GM10248 (cell line): ENCODE measurements at regions not wholly inside any gene's neighbourhood (a gene's known extent, or its start where the extent isn't known, plus 50 kb on each side); places are given as distances from the start of the nearest gene placed in this dataset.
"Not testable (repeated sequence)": the region's sequence is repeated elsewhere in the genome, so short reads cannot be mapped to it uniquely, and the experiment has no call there.

Experiments used
- CTCF ChIA-PET: fragments of 300-600 bp; sonication (Branson Sonifier 250); formaldehyde crosslinking; extraction: SDS; loops from one replicate; lab custom pipeline; 2021; ENCODE audit warnings: antibody characterized with exemption; lab: Yijun Ruan, JAX
- POLR2A ChIA-PET: fragments of 350-650 bp; sonication (Branson Sonifier 250); formaldehyde crosslinking; extraction: SDS; loops from one replicate; lab custom pipeline; 2020; ENCODE audit warnings: antibody characterized with exemption; lab: Yijun Ruan, JAX
- DNase-seq: peaks from one replicate; pipeline ENCODE4 v3.0.0; 2012; ENCODE audit errors: extremely low spot score
- CTCF ChIP-seq: IDR thresholded peaks from 2 replicates; pipeline ENCODE4 v1.5.1; 2012; ENCODE audit warnings: mild to moderate bottlenecking, low read depth; ENCODE audit errors: extremely low read depth, missing control alignments, control extremely low read depth

DNA sequence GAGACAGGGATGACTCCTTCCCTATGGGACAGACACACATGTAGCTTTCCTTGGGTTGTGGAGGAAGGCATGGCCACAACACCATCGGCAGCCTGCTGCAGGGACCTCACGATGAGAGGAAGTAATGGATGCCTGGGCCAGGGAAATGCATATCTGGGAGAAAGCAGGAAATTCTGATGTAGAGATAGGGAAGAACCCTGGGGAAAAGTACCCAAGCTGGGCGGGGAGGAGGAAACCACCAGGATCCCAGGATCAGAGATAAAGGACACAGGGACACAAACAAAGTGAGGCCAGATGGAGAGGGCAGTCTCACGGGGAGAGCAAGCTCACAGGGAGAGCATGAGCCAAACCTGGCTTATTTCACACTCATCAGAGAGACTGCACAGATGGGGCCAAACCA lies 294.7 kb upstream of the TEKT4 start:
- CTCF ChIA-PET, POLR2A ChIA-PET, DNase-seq: not testable (repeated sequence)

GRCh38 chr2:94577160-94577559 lies 294.1 kb upstream of the TEKT4 start:
- POLR2A ChIA-PET, DNase-seq, CTCF ChIA-PET: not testable (repeated sequence)

DNA sequence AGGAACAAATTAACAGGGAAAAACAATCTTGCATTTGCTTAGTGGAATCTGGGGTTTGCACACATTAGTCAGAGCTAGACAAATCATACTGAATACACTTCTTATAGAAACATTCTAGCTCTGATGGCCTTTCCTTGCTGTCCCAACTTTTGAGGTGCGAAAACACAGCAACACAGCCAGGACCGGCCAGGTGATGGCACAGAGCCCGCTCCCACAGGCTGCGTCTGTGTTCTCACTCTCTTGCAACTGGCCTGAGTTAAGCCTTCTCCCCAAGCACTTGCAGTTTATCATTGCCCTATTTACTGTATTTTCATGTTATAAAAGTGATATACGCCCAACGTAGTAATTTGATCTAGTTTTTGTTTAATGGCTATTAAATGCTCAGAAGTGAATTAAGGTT lies 292.0 kb upstream of the TEKT4 start:
- DNase-seq, POLR2A ChIA-PET, CTCF ChIA-PET: not testable (repeated sequence)

DNA sequence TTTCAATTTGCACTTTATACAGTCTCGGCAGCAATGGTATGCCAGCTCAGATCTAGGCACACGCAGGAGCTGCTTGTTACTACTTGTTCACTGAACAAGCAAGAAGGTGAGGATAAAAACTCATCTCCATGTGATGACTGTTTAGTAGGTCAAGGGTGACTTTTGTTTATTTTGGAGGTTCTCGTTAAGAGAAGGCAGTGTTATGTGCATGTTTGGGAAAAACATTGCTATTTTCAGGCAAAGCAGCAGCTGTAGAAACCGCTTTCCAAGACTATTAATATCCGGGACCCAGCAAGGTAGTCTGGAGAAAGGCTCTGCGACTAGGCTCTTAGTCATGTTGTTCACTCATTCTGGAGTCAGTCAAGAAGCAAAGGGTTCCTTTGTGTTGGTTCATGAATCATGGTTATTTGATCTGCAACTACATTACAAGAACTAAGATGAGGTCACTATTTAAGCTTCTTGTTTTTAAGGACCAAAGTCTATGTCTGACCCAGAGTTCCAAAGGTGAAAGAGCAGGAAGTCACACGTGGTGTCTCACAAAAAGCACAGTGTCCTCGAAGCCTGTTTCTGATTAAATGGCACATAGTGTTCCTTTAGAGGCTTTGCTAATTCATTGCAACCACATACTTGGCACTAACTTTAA lies 288.0 kb upstream of the TEKT4 start:
- CTCF ChIA-PET, POLR2A ChIA-PET, DNase-seq: not testable (repeated sequence)

DNA sequence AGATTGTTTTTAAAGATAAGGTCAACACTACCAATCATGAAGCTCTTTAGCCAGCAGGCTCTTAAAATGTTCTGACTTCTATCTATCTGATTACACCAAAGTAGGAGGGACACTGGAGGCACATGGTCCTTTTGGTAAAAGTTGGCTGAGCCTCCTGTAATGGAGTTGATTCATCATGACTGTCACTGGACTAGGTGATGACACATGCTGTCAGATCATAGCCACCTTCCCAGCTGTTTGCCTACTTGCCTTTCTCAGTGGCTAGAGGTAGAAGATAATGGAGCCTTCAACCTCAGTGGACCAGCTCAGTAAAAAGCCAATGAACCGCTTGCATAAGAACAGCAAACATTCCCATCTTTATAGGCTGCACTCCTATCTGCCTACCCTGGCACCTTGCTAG lies 286.7 kb upstream of the TEKT4 start:
- POLR2A ChIA-PET, DNase-seq, CTCF ChIA-PET: not testable (repeated sequence)

DNA sequence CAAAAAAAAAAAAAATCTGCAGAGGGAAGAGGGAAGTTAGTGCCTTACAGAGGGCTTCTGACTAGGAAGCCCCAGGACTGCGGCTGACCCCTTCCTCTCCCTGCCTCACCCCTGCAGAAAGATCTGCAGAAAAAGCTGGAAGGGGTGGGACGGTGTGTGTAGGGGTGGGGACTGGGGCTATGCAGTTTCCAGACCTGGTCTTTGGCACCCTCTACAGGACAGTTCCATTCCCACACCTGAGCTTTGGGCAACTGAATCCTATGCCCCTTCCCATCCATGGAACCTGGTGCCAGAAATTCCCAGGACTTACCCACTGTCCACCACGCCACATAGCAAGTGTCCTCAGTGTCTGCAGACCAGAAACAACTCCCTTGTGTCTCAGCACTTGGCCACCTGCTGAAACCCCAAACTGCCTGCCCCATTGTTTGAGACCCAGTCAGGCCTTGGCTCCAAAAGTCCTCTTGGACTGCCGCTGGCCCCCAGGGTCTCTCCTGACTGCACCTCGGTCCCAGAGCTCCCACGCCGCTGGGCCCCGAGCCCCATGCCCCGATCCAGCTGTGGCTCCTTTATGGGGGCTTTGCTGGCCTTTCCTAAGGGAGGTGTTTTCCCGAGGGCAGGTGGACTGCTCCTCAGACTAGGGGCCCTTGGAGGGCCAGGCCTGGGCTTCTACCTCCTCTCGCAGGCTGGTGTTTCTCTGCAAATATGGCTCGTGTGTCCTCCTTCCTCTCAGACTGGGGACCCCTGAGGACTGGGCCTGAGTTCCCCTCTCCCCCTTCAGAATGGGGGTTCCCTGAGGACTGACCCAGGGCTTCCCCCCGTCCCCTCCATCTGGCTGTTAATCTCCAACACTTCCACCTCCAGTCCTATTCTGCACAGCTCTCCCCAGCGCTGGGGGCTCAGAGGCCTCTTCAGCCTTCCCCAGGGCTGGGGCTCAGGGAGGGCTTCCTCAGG lies 284.9 kb upstream of the TEKT4 start:
- TF ChIP-seq CTCF, result peak; percentile 32
- peak; percentile 35 for DNase-seq
- CTCF ChIA-PET, POLR2A ChIA-PET: not testable (repeated sequence)

GRCh38 chr2:94587042-94587441 lies 284.2 kb upstream of the TEKT4 start:
- POLR2A ChIA-PET, CTCF ChIA-PET, DNase-seq: not testable (repeated sequence)

DNA sequence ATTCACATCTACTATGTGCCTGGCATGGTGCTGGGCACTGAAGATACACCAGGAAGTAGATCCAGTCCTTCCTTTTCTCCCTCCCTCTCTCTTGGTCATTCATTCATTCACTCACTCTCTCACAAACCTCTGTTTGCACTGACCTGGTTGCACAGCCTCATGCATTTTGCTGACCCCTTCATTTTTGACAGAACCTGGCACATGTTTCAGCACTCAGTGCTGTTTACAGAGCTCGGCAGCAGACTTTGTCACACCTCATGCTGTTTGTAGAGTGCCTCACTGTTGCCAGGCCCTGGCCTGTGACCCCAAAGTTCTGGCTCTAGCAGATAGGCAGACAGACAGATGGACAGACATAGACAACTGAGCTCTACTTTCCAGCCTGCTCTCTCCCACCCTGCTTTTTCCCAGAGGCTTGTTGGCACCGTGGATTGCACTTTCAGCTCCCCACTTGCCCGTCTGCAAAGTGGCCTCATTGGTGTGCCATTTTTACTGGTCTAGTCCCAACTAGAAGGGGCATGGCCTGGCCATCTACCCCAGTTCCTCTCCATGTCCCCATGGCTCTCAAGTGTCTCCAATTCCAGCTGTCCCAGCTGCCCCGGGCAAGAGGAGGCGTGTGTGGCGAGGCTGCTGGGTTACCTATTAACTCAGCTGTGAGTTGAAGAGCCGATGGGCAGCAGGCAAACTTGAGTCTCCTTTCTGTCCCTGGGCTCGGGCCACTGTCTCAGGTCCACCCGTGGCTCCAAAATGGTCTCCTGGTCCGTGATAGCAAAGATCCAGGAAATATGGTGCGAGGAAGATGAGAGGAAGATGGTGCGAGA lies 277.0 kb upstream of the TEKT4 start:
- DNase-seq, CTCF ChIA-PET, POLR2A ChIA-PET: not testable (repeated sequence)

DNA sequence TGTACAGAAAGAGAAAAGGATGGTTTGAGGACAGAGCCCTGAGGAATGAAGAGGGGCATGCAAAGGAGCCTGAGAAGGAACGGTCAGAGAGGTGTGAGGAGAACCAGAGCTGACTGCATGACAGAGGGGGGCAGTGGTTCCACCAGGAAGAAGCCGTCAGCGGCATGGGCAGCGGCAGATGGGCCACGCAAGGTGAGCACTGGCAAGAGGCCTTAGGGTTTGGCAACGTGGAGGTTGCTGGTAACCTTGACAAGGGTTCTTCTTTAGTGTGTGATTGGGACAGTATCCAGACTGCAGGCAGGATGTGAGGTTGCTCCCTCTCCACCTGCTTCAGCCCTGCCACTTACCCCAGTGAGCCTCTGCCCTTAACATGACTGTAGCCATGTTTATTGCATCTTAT lies 275.3 kb upstream of the TEKT4 start:
- DNase-seq, POLR2A ChIA-PET, CTCF ChIA-PET: not testable (repeated sequence)

- DNase-seq, CTCF ChIA-PET, POLR2A ChIA-PET: not testable (repeated sequence)
Observed at GRCh38 chr2:94598075-94598713, 273.0 kb upstream of the TEKT4 start.

GRCh38 chr2:94600929-94601328 lies 270.3 kb upstream of the TEKT4 start:
- CTCF ChIA-PET, DNase-seq: not testable (repeated sequence)

More at GRCh38 chr2:94600929-94601328, 270.3 kb upstream of the TEKT4 start:
- POLR2A ChIA-PET, result not testable (repeated sequence)
